Endothelial cell of umbilical vein (primary cell): ENCODE measurements at regions not wholly inside any gene's neighbourhood (a gene's known extent, or its start where the extent isn't known, plus 50 kb on each side); places are given as distances from the start of the nearest gene placed in this dataset.

Experiments
- BruUV-seq: library from RNA; stranded (reverse); fragments of 400-500 nt; replicated peaks from 2 replicates; lab custom pipeline; 2021; lab: Mats Ljungman, UMichigan
- CTCF ChIA-PET: fragments of 300-600, 350-600 bp; sonication (Branson Sonifier 250); formaldehyde crosslinking; loops from one replicate; lab custom pipeline; 2021; ENCODE audit warnings: antibody characterized with exemption, inconsistent platforms; lab: Charles Lee
- POLR2A ChIA-PET: fragments of 300-600, 350-600 bp; sonication (Branson Sonifier 250); formaldehyde crosslinking; loops from one replicate; lab custom pipeline; 2021; ENCODE audit warnings: antibody characterized with exemption, inconsistent platforms; lab: Charles Lee
- DNase-seq: peaks from one replicate; pipeline ENCODE4 v3.0.0-alpha.2; 2011; ENCODE audit warnings: low read depth, low spot score
- FAIRE-seq: peaks from 2 replicates; lab custom pipeline; 2011; peaks lifted over from hg19 to GRCh38; lab: Jason Lieb, UNC
- H2AFZ ChIP-seq: 2 replicates; pipeline ENCODE4 v1.6.0; 2012; ENCODE audit warnings: low read depth, low read length, control low read depth, inconsistent platforms
- H3K27ac ChIP-seq: 2 replicates; pipeline ENCODE4 v1.5.1; 2011; ENCODE audit warnings: low read depth, mild to moderate bottlenecking, control low read depth, low read length, moderate library complexity; ENCODE audit not compliant: insufficient read depth
- H3K27me3 ChIP-seq, 2 experiments: 2 replicates each; pipeline versions ENCODE4 v1.6.0 to v1.6.1; 2011; ENCODE audit warnings: low read length in 2 of 2, mixed read lengths in 1 of 2; ENCODE audit not compliant: control insufficient read depth in 2 of 2, insufficient read depth in 2 of 2
- H3K36me3 ChIP-seq, 2 experiments: 2 replicates in 1 of 2; 3 replicates in 1 of 2; pipeline ENCODE4 v1.5.1; 2011; ENCODE audit warnings: low read length in 2 of 2, mild to moderate bottlenecking in 1 of 2, moderate library complexity in 1 of 2; ENCODE audit not compliant: control insufficient read depth in 2 of 2, insufficient read depth in 2 of 2; ENCODE audit errors: extremely low read depth in 1 of 2
- H3K4me1 ChIP-seq: 3 replicates; pipeline ENCODE4 v1.5.1; 2011; ENCODE audit warnings: mild to moderate bottlenecking, low read length; ENCODE audit not compliant: control insufficient read depth, insufficient read depth; ENCODE audit errors: extremely low read depth
- H3K4me2 ChIP-seq: 2 replicates; pipeline ENCODE4 v1.6.1; 2011; ENCODE audit warnings: low read length, control low read depth, mixed read lengths; ENCODE audit not compliant: insufficient read depth
- H3K4me3 ChIP-seq, 3 experiments: fragments of 200-600 bp in 1 of 3; sonication (generic), shearing (Covaris generic) in 1 of 3; replicated peaks in 1 of 3; 2 replicates each; pipeline ENCODE4 v1.5.1; 2011 to 2016; ENCODE audit warnings: control low read depth in 3 of 3, low read length in 3 of 3, mild to moderate bottlenecking in 2 of 3, inconsistent platforms in 1 of 3, low read depth in 1 of 3, moderate library complexity in 1 of 3; ENCODE audit not compliant: insufficient read depth in 1 of 3
- H3K79me2 ChIP-seq: 2 replicates; pipeline ENCODE4 v1.6.0; 2012; ENCODE audit warnings: low read length, inconsistent platforms; ENCODE audit not compliant: control insufficient read depth, insufficient read depth
- H3K9ac ChIP-seq: replicated peaks from 2 replicates; pipeline ENCODE3; 2011; ENCODE audit warnings: low read length, control low read depth; ENCODE audit not compliant: insufficient read depth; ENCODE audit errors: extremely low read depth
- H3K9me1 ChIP-seq: replicated peaks from 3 replicates; pipeline ENCODE4 v1.6.0; 2011; ENCODE audit warnings: mild to moderate bottlenecking, low read length; ENCODE audit not compliant: control insufficient read depth, insufficient read depth; ENCODE audit errors: extremely low read depth
- H3K9me3 ChIP-seq: replicated peaks from 2 replicates; pipeline ENCODE4 v1.5.1; 2012; ENCODE audit warnings: low read length, inconsistent platforms; ENCODE audit not compliant: control insufficient read depth, insufficient read depth
- H4K20me1 ChIP-seq: replicated peaks from 2 replicates; pipeline ENCODE3; 2011; ENCODE audit warnings: mild to moderate bottlenecking, low read length; ENCODE audit not compliant: control insufficient read depth, insufficient read depth; ENCODE audit errors: extremely low read depth
- EZH2 ChIP-seq: IDR thresholded peaks from 2 replicates; pipeline ENCODE4 v1.6.1; 2012; ENCODE audit warnings: borderline replicate concordance, low read depth, mild to moderate bottlenecking, moderate library complexity, low read length, inconsistent platforms; ENCODE audit not compliant: severe bottlenecking
- FOS ChIP-seq: IDR thresholded peaks from 2 replicates; pipeline ENCODE4 v1.6.1; 2011; ENCODE audit warnings: mild to moderate bottlenecking, low read length, moderate library complexity, borderline replicate concordance; ENCODE audit not compliant: insufficient read depth
- GATA2 ChIP-seq: IDR thresholded peaks from 2 replicates; pipeline ENCODE4 v1.7.0; 2011; ENCODE audit warnings: low read depth, mild to moderate bottlenecking, moderate library complexity, mixed read lengths, low read length; ENCODE audit not compliant: insufficient read length, insufficient read depth
- JUN ChIP-seq: IDR thresholded peaks from 2 replicates; pipeline ENCODE4 v1.6.1; 2011; ENCODE audit warnings: borderline replicate concordance, low read depth; ENCODE audit not compliant: insufficient read length, insufficient read depth
- MAX ChIP-seq: IDR thresholded peaks from 2 replicates; pipeline ENCODE4 v1.6.1; 2011; ENCODE audit not compliant: insufficient read depth, insufficient read length
- MYC ChIP-seq: IDR thresholded peaks from one replicate; pipeline ENCODE4 v1.6.1; 2011; ENCODE audit warnings: mild to moderate bottlenecking, low read depth, low read length
- POLR2A ChIP-seq: IDR thresholded peaks from 2 replicates; pipeline ENCODE4 v1.6.1; 2012; ENCODE audit warnings: low read depth, mild to moderate bottlenecking, control low read depth, low read length
- POLR2AphosphoS5 ChIP-seq: IDR thresholded peaks from 2 replicates; pipeline ENCODE4 v1.6.1; 2012; ENCODE audit warnings: low read depth, mild to moderate bottlenecking, control low read depth, low read length, moderate library complexity; ENCODE audit not compliant: insufficient read depth
- dilution Hi-C: fragments of 300-500 bp; cut with MboI; formaldehyde crosslinking; loops from one replicate; pipeline ENCODE4 v1.15.0; 2019; ENCODE audit warnings: low sequenced_read_pairs; ENCODE audit not compliant: extremely low pct_ligation_motif_present
- intact Hi-C: fragments of 100-400 bp; cut with micrococcal nuclease; formaldehyde crosslinking; loops from one replicate; pipeline ENCODE4 v1.10.0; 2022
- TF ChIP-seq, protein P1 (sequence below), 2 donors: IDR thresholded peaks; 1 replicate in 1 of 2; 2 replicates in 1 of 2; pipeline ENCODE4 v1.5.1; 2011; ENCODE audit warnings: low read length in 2 of 2, mild to moderate bottlenecking in 2 of 2, moderate library complexity in 2 of 2, control low read depth in 1 of 2, inconsistent platforms in 1 of 2, low read depth in 1 of 2; ENCODE audit not compliant: insufficient read depth in 1 of 2; ENCODE audit errors: extremely low read depth in 1 of 2

- dilution Hi-C loops (no loop called here), intact Hi-C loops (no loop called here)
- no TSS peak for BruUV-seq
- Histone ChIP-seq H3K36me3 (no peaks in the 10 kb centered on the region), H3K9me3 (peaks cover 6% of the 10 kb centered on the region), H3K4me2 (no peak overlapping the region), H4K20me1 (no peaks in the 10 kb centered on the region), H3K27ac (no peak overlapping the region), H3K27me3 (no peaks in the 10 kb centered on the region), H2AFZ (no peak overlapping the region), H3K79me2 (no peaks in the 10 kb centered on the region), H3K4me3 (no peak overlapping the region), H3K9ac (no peak overlapping the region), H3K9me1 (no peaks in the 10 kb centered on the region), H3K4me1 (no peaks in the 10 kb centered on the region)
- CTCF ChIA-PET: no interaction called here
- no peak for DNase-seq
- FAIRE-seq: no peak
- no peak for TF ChIP-seq FOS
- TF ChIP-seq, protein P1, sequence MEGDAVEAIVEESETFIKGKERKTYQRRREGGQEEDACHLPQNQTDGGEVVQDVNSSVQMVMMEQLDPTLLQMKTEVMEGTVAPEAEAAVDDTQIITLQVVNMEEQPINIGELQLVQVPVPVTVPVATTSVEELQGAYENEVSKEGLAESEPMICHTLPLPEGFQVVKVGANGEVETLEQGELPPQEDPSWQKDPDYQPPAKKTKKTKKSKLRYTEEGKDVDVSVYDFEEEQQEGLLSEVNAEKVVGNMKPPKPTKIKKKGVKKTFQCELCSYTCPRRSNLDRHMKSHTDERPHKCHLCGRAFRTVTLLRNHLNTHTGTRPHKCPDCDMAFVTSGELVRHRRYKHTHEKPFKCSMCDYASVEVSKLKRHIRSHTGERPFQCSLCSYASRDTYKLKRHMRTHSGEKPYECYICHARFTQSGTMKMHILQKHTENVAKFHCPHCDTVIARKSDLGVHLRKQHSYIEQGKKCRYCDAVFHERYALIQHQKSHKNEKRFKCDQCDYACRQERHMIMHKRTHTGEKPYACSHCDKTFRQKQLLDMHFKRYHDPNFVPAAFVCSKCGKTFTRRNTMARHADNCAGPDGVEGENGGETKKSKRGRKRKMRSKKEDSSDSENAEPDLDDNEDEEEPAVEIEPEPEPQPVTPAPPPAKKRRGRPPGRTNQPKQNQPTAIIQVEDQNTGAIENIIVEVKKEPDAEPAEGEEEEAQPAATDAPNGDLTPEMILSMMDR (IDR thresholded peaks at IDR 0.05; ENCODE audit: extremely low read depth in 1 of 2, insufficient read depth in 1 of 2, low read depth in 1 of 2, low read length in 2 of 2): no peak
- no peak for TF ChIP-seq POLR2A
- TF ChIP-seq POLR2AphosphoS5: no peak
- TF ChIP-seq MYC: no peak
- no peak for TF ChIP-seq GATA2
- TF ChIP-seq EZH2: no peak
- TF ChIP-seq JUN: no peak
- no peak for TF ChIP-seq MAX
- POLR2A ChIA-PET: no interaction called here
Observed at GRCh38 chr7:68336594-68336993, 1261.7 kb upstream of the AUTS2 start.
